ENCODE measurements at regions not wholly inside any gene's neighbourhood (a gene's known extent, or its start where the extent isn't known, plus 50 kb on each side); places are given as distances from the start of the nearest gene placed in this dataset.

DNA sequence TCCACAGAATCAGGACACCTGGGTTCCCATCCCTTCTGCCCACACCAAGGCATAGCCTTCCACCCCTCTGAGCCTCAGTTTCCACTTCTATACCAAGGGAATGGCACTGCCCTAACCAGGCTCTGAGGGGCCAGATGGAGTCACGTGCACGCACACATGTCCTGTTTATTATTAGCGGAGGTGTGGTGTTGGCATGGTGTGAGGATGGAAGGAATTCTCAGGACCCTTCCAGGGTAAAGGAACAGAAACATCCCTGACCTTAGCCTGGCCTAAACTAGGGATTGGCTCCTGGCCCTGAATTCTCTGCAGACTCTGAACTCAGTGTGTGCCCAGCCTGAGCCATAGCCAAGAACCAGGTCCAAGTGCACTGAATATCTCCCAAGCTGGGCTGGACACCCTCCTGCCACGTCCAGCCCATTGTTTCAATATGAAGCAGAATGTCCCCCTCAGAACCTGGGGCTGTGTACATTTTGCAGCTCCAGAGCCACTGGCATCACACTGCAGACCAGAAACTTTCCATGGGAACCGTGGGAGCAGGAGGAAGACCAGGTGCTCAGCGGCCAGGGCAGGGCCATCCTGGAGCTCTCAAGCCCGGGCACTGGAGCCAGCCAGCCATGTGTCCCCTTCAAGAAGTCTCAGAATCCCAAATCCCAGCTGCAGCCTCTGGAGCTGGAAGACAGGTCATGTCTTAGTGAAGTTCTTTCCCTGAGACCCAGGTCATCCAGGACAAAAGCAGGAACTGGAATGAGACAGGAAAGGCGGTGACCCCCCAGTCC, 208.4 kb downstream of the ANKRD60 start:
- Histone ChIP-seq H3K27me3 (peaks cover 0 to 23% (median 0%) of the 10 kb centered on the region in 3 donors), H3K27ac (no peak overlapping the region), H3K9me3 (no peaks in the 10 kb centered on the region)

DNA sequence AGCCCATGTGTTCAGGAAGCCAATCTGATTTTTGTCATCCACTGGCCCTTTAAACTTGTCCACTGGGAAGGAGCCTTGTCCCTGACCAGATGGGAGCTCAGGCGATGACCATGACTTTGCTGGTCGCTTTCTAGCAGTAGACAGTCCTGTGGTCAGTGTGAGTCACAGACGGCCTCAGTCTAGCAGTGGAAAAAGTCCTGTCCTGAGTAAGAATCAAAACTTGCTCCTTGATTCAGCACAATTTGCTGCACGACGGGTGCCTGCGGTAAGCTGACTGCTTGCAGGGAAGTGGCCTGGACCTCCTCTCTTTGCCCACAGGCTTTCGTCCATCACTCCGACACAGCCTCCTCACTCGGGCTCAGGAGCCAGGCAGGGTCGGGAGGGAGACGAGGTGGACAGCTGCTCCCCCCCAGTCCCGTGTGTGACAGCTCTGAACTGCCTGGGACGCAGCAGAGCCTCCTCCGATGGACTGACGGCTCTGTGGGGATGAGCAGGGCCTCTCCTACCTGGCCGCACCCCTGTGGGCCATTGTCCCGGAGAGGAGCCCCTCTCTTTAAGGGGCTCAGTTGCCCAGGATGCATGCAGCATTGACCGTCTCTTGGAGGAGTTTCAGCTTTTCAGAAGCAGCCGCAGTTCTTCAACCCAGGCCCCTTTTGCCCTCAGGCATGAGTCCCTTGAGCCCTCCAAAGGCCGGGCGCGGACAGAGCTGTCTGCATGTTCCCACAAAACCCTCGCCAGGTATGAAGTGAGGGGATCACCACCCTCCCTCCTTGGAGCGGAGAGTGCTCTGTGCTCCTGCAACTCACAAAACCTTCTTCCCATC, 209.2 kb downstream of the ANKRD60 start:
- H3K27me3 ChIP-seq: peaks cover 0 to 25% (median 0%) of the 10 kb centered on the region in 3 donors
- intact Hi-C loops (cut with DNase I; ENCODE audit: low total_unique reads): no loop called here
- WGBS, 5 donors: 73 to 83% (median 78%) methylated on average over 24 of the region's 24 CpGs
- H3K27ac ChIP-seq: no peak overlapping the region
- no peak overlapping the region for H3K4me3 ChIP-seq
- DNase-seq: no peak
- TF ChIP-seq POLR2A (IDR thresholded peaks at IDR 0.05): no peak
- TF ChIP-seq, protein P1, sequence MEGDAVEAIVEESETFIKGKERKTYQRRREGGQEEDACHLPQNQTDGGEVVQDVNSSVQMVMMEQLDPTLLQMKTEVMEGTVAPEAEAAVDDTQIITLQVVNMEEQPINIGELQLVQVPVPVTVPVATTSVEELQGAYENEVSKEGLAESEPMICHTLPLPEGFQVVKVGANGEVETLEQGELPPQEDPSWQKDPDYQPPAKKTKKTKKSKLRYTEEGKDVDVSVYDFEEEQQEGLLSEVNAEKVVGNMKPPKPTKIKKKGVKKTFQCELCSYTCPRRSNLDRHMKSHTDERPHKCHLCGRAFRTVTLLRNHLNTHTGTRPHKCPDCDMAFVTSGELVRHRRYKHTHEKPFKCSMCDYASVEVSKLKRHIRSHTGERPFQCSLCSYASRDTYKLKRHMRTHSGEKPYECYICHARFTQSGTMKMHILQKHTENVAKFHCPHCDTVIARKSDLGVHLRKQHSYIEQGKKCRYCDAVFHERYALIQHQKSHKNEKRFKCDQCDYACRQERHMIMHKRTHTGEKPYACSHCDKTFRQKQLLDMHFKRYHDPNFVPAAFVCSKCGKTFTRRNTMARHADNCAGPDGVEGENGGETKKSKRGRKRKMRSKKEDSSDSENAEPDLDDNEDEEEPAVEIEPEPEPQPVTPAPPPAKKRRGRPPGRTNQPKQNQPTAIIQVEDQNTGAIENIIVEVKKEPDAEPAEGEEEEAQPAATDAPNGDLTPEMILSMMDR (IDR thresholded peaks at IDR 0.05): no peak
- no peak for TF ChIP-seq POLR2AphosphoS5 (IDR thresholded peaks at IDR 0.05)
- TF ChIP-seq EP300 (IDR thresholded peaks at IDR 0.05): no peak
- H3K36me3 ChIP-seq: no peaks in the 10 kb centered on the region
- H3K4me1 ChIP-seq: peaks cover 0 to 10% (median 3%) of the 10 kb centered on the region in 4 donors
- no peaks in the 10 kb centered on the region for H3K9me3 ChIP-seq

More for the DNA sequence above, 208.4 kb downstream of the ANKRD60 start:
- Histone ChIP-seq H3K36me3 (no peaks in the 10 kb centered on the region), H3K4me1 (peaks cover 0 to 10% (median 3%) of the 10 kb centered on the region in 4 donors), H3K4me3 (no peak overlapping the region)
- WGBS, 5 donors: 60 to 71% (median 68%) methylated on average over 8 of the region's 8 CpGs
- DNase-seq: no peak
- TF ChIP-seq, protein P1 (IDR thresholded peaks at IDR 0.05): no peak
- TF ChIP-seq POLR2AphosphoS5 (IDR thresholded peaks at IDR 0.05) (no peak), POLR2A (IDR thresholded peaks at IDR 0.05) (no peak), EP300 (IDR thresholded peaks at IDR 0.05) (no peak)
- intact Hi-C loops (cut with DNase I; ENCODE audit: low total_unique reads): no loop called here

DNA sequence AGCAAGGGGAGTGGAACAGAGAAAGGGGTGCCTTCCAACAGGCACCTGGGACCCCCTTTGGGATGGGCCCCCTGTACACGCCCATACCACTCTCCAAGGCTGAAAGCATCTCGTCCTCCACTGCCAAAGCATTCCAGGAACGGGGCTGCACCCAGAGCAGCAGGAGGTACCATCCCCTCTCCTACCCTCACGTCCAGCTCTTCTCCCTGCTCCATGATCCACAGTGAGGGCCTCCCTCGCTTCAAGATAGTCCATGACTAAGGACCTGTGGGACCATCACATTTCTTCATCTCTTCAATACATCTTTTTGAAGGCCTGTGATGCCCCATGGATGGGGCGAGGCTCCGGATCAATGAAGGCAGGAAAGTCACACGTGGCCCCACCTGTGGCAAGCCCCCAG, 209.9 kb downstream of the ANKRD60 start:
- Histone ChIP-seq H3K36me3 (no peaks in the 10 kb centered on the region), H3K27ac (peak overlapping the region in 1 of 5 donors; percentile 34), H3K9me3 (no peaks in the 10 kb centered on the region), H3K4me3 (no peak overlapping the region), H3K27me3 (peaks cover 0 to 23% (median 0%) of the 10 kb centered on the region in 3 donors), H3K4me1 (peaks cover 0 to 10% (median 3%) of the 10 kb centered on the region in 4 donors)
- no peak for DNase-seq
- 75 to 91% (median 86%) methylated on average over 8 of the region's 8 CpGs for WGBS, 5 donors
- TF ChIP-seq, protein P1 (IDR thresholded peaks at IDR 0.05): no peak
- TF ChIP-seq POLR2A (IDR thresholded peaks at IDR 0.05) (no peak), EP300 (IDR thresholded peaks at IDR 0.05) (no peak), POLR2AphosphoS5 (IDR thresholded peaks at IDR 0.05) (no peak)
- intact Hi-C loops (cut with DNase I; ENCODE audit: low total_unique reads): no loop called here

DNA sequence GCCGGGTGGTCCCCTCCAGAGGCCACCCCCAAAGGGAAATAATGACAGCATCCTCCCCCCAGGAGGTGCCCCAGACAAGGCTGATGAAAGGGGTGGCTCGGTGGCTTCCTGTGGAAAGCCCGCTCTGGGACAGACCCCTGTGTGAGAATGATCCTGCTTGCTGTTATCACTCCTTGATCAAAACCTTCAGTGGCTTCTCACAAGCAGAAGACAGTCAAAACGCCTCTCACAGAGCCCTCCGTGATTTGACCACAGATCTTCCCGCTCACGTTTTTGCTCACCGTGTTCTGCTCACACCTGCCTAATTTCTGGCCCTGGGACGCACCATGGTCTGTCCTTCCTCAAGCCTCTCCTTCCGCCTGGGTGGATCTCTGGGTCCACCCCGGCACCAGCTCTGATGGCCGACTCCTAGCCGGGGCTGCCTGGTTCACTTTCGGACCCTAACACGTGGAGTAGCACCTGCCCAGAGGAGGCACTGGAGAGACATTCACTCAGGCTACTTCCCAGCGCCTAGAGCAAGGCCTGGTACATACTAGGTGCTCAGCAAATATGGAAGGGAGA, 210.4 kb downstream of the ANKRD60 start:
- DNase-seq: no peak
- Histone ChIP-seq H3K36me3 (no peaks in the 10 kb centered on the region), H3K4me3 (no peak overlapping the region), H3K9me3 (no peaks in the 10 kb centered on the region), H3K4me1 (peaks cover 0 to 10% (median 3%) of the 10 kb centered on the region in 4 donors), H3K27ac (peak overlapping the region in 1 of 5 donors; percentile 34), H3K27me3 (peaks cover 0 to 18% (median 0%) of the 10 kb centered on the region in 3 donors)
- 72 to 85% (median 79%) methylated on average over 15 to 16 of the region's 16 CpGs for WGBS, 5 donors
- intact Hi-C loops (cut with DNase I; ENCODE audit: low total_unique reads): no loop called here
- TF ChIP-seq POLR2AphosphoS5 (IDR thresholded peaks at IDR 0.05): no peak
- TF ChIP-seq POLR2A (IDR thresholded peaks at IDR 0.05): no peak
- TF ChIP-seq, protein P1 (IDR thresholded peaks at IDR 0.05): no peak
- no peak for TF ChIP-seq EP300 (IDR thresholded peaks at IDR 0.05)
